ENCODE measurements at regions not wholly inside any gene's neighbourhood (a gene's known extent, or its start where the extent isn't known, plus 50 kb on each side); places are given as distances from the start of the nearest gene placed in this dataset.

- Histone ChIP-seq H3K27me3 (ENCODE audit: control insufficient read depth, insufficient read depth, low read length) (no peaks in the 10 kb centered on the region), H3K27ac (ENCODE audit: low read depth in 2 of 2, low read length in 2 of 2) (no peak overlapping the region), H3K36me3 (ENCODE audit: control insufficient read depth in 2 of 3, insufficient read depth in 3 of 3, low read length in 3 of 3) (no peaks in the 10 kb centered on the region), H3K9me3 (ENCODE audit: control insufficient read depth in 2 of 3, insufficient read depth in 1 of 3, low read length in 3 of 3) (no peaks in the 10 kb centered on the region), H3K9ac (ENCODE audit: low read length in 3 of 3) (no peak overlapping the region), H3K4me3 (ENCODE audit: low read length in 3 of 3) (no peak overlapping the region), H3K4me1 (ENCODE audit: control insufficient read depth in 2 of 3, insufficient read depth in 2 of 3, low read depth in 1 of 3, low read length in 3 of 3) (no peaks in the 10 kb centered on the region)
- FAIRE-seq (no peak), DNase-seq (no peak)
- intact Hi-C loops (cut with DNase I) = no loop called here
- no peak for TF ChIP-seq CTCF (IDR thresholded peaks at IDR 0.05; ENCODE audit: borderline replicate concordance, extremely low read depth, insufficient read depth)
These were observed 89.6 kb downstream of the KIF4B start for GRCh38 chr5:155103146-155103545.

GRCh38 chr5:155104441-155104840, 90.9 kb downstream of the KIF4B start:
- no peaks in the 10 kb centered on the region for H3K9me3 ChIP-seq (ENCODE audit: control insufficient read depth in 2 of 3, insufficient read depth in 1 of 3, low read length in 3 of 3)
- TF ChIP-seq CTCF (IDR thresholded peaks at IDR 0.05; ENCODE audit: borderline replicate concordance, extremely low read depth, insufficient read depth) = no peak
- no peak for FAIRE-seq

GRCh38 chr5:155106221-155106620, 92.7 kb downstream of the KIF4B start:
- no peak overlapping the region for H3K4me3 ChIP-seq (ENCODE audit: low read length in 3 of 3)
- no peaks in the 10 kb centered on the region for H3K9me3 ChIP-seq (ENCODE audit: control insufficient read depth in 2 of 3, insufficient read depth in 1 of 3, low read length in 3 of 3)
- H3K36me3 ChIP-seq (ENCODE audit: control insufficient read depth in 2 of 3, insufficient read depth in 3 of 3, low read length in 3 of 3) = no peaks in the 10 kb centered on the region
- H3K9ac ChIP-seq (ENCODE audit: low read length in 3 of 3) = no peak overlapping the region
- DNase-seq = no peak
- intact Hi-C loops (cut with DNase I) = no loop called here
- no peaks in the 10 kb centered on the region for H3K27me3 ChIP-seq (ENCODE audit: control insufficient read depth, insufficient read depth, low read length)
- H3K4me1 ChIP-seq (ENCODE audit: control insufficient read depth in 2 of 3, insufficient read depth in 2 of 3, low read depth in 1 of 3, low read length in 3 of 3) = no peaks in the 10 kb centered on the region
- no peak for TF ChIP-seq CTCF (IDR thresholded peaks at IDR 0.05; ENCODE audit: borderline replicate concordance, extremely low read depth, insufficient read depth)
- H3K27ac ChIP-seq (ENCODE audit: low read depth in 2 of 2, low read length in 2 of 2) = no peak overlapping the region
- FAIRE-seq = no peak

More at GRCh38 chr5:155104441-155104840, 90.9 kb downstream of the KIF4B start:
- intact Hi-C loops (cut with DNase I) = no loop called here
- Histone ChIP-seq H3K9ac (ENCODE audit: low read length in 3 of 3) (no peak overlapping the region), H3K27me3 (ENCODE audit: control insufficient read depth, insufficient read depth, low read length) (no peaks in the 10 kb centered on the region), H3K4me3 (ENCODE audit: low read length in 3 of 3) (no peak overlapping the region), H3K36me3 (ENCODE audit: control insufficient read depth in 2 of 3, insufficient read depth in 3 of 3, low read length in 3 of 3) (no peaks in the 10 kb centered on the region), H3K27ac (ENCODE audit: low read depth in 2 of 2, low read length in 2 of 2) (no peak overlapping the region), H3K4me1 (ENCODE audit: control insufficient read depth in 2 of 3, insufficient read depth in 2 of 3, low read depth in 1 of 3, low read length in 3 of 3) (no peaks in the 10 kb centered on the region)
- no peak for DNase-seq

GRCh38 chr5:155113888-155114287, 100.3 kb downstream of the KIF4B start:
- FAIRE-seq = no peak
- intact Hi-C loops (cut with DNase I) = no loop called here
- no peaks in the 10 kb centered on the region for H3K9me3 ChIP-seq (ENCODE audit: control insufficient read depth in 2 of 3, insufficient read depth in 1 of 3, low read length in 3 of 3)

More at GRCh38 chr5:155113888-155114287, 100.3 kb downstream of the KIF4B start:
- no peak overlapping the region for H3K4me3 ChIP-seq (ENCODE audit: low read length in 3 of 3)
- no peak for DNase-seq
- H3K36me3 ChIP-seq (ENCODE audit: control insufficient read depth in 2 of 3, insufficient read depth in 3 of 3, low read length in 3 of 3) = no peaks in the 10 kb centered on the region
- no peak for TF ChIP-seq CTCF (IDR thresholded peaks at IDR 0.05; ENCODE audit: borderline replicate concordance, extremely low read depth, insufficient read depth)
- H3K9ac ChIP-seq (ENCODE audit: low read length in 3 of 3) = no peak overlapping the region
- H3K27ac ChIP-seq (ENCODE audit: low read depth in 2 of 2, low read length in 2 of 2) = no peak overlapping the region
- no peaks in the 10 kb centered on the region for H3K4me1 ChIP-seq (ENCODE audit: control insufficient read depth in 2 of 3, insufficient read depth in 2 of 3, low read depth in 1 of 3, low read length in 3 of 3)
- no peaks in the 10 kb centered on the region for H3K27me3 ChIP-seq (ENCODE audit: control insufficient read depth, insufficient read depth, low read length)

Measured in kidney (tissue), 13 donors.